SK-N-SH (cell line): ENCODE measurements at regions not wholly inside any gene's neighbourhood (a gene's known extent, or its start where the extent isn't known, plus 50 kb on each side); places are given as distances from the start of the nearest gene placed in this dataset.

Experiments
- CTCF ChIA-PET: fragments of 300-600, 350-600 bp; formaldehyde crosslinking; extraction: SDS; loops from one replicate; lab custom pipeline; 2021; lab: Yijun Ruan, JAX
- POLR2A ChIA-PET: fragments of 350-600 bp; sonication (Branson Sonifier 250); formaldehyde crosslinking; extraction: SDS; loops from one replicate; lab custom pipeline; 2020; ENCODE audit warnings: antibody characterized with exemption, inconsistent platforms; lab: Yijun Ruan, JAX
- DNase-seq: peaks from one replicate; pipeline ENCODE4 v3.0.0; 2012
- H2AFZ ChIP-seq: fragments of 200-600 bp; sonication (generic); 2 replicates; pipeline ENCODE4 v1.8.1; 2016; ENCODE audit warnings: antibody characterized with exemption, mild to moderate bottlenecking, low read depth
- H3F3A ChIP-seq: fragments of 200-600 bp; sonication (generic); replicated peaks from 2 replicates; pipeline ENCODE3; 2016; ENCODE audit warnings: antibody characterized with exemption, mild to moderate bottlenecking; ENCODE audit not compliant: insufficient read depth
- H3K27ac ChIP-seq, 2 experiments: fragments of 200-500 bp in 1 of 2; fragments of 200-600 bp in 1 of 2; sonication (Bioruptor generic) in 1 of 2; sonication (generic), shearing (Covaris generic) in 1 of 2; 2 replicates each; pipeline versions ENCODE4 v1.5.1 to v1.6.1; 2014 to 2016; ENCODE audit warnings: low read depth in 2 of 2, inconsistent platforms in 1 of 2, low read length in 1 of 2, mild to moderate bottlenecking in 1 of 2, mixed read lengths in 1 of 2
- H3K27me3 ChIP-seq: fragments of 200-600 bp; sonication (generic), shearing (Covaris generic); 2 replicates; pipeline ENCODE4 v1.6.1; 2016; ENCODE audit warnings: mixed run types; ENCODE audit not compliant: insufficient read depth
- H3K36me3 ChIP-seq, 2 experiments: fragments of 200-500 bp in 1 of 2; fragments of 200-600 bp in 1 of 2; sonication (Bioruptor generic) in 1 of 2; sonication (generic) in 1 of 2; replicated peaks in 1 of 2; 2 replicates each; pipeline versions ENCODE3 to v1.5.1; 2014 to 2016; ENCODE audit warnings: low read length in 1 of 2, mild to moderate bottlenecking in 1 of 2; ENCODE audit not compliant: insufficient read depth in 2 of 2, control insufficient read depth in 1 of 2
- H3K4me1 ChIP-seq, 2 experiments: fragments of 200-500 bp in 1 of 2; fragments of 200-600 bp in 1 of 2; sonication (Bioruptor generic) in 1 of 2; sonication (generic), shearing (Covaris generic) in 1 of 2; 2 replicates each; pipeline versions ENCODE4 v1.5.1 to v1.6.1; 2014 to 2016; ENCODE audit warnings: low read depth in 1 of 2, low read length in 1 of 2, mixed run types in 1 of 2; ENCODE audit not compliant: insufficient read depth in 2 of 2, control insufficient read depth in 1 of 2
- H3K4me2 ChIP-seq: fragments of 200-600 bp; sonication (generic), shearing (Covaris generic); 2 replicates; pipeline ENCODE4 v1.6.1; 2017; ENCODE audit warnings: mixed run types
- H3K4me3 ChIP-seq, 2 experiments: fragments of 200-500 bp in 1 of 2; fragments of 200-600 bp in 1 of 2; sonication (Bioruptor generic) in 1 of 2; sonication (generic), shearing (Covaris generic) in 1 of 2; 2 replicates each; pipeline versions ENCODE4 v1.5.1 to v1.8.1; 2014 to 2016; ENCODE audit warnings: low read depth in 2 of 2, inconsistent platforms in 1 of 2, low read length in 1 of 2, mild to moderate bottlenecking in 1 of 2, mixed read lengths in 1 of 2, moderate library complexity in 1 of 2
- H3K79me2 ChIP-seq: fragments of 200-600 bp; sonication (generic); 2 replicates; pipeline ENCODE4 v1.8.1; 2017; ENCODE audit warnings: mild to moderate bottlenecking; ENCODE audit not compliant: insufficient read depth
- H3K9ac ChIP-seq: fragments of 200-600 bp; sonication (generic); 2 replicates; pipeline ENCODE4 v1.6.1; 2017; ENCODE audit warnings: mixed run types
- H3K9me2 ChIP-seq: fragments of 200-600 bp; sonication (generic); 2 replicates; pipeline ENCODE4 v1.6.1; 2017; ENCODE audit warnings: mixed run types
- H3K9me3 ChIP-seq: fragments of 200-600 bp; sonication (generic); 2 replicates; pipeline ENCODE4 v1.6.1; 2017; ENCODE audit warnings: mixed run types, mild to moderate bottlenecking, moderate library complexity
- H4K20me1 ChIP-seq: fragments of 200-600 bp; sonication (generic); 2 replicates; pipeline ENCODE4 v1.6.1; 2017; ENCODE audit warnings: mild to moderate bottlenecking, mixed run types; ENCODE audit not compliant: insufficient read depth
- CHD2 ChIP-seq: fragments of 150-350 bp; IDR thresholded peaks from 2 replicates; pipeline ENCODE4 v1.6.1; 2018; ENCODE audit warnings: low read length; ENCODE audit not compliant: partially characterized antibody
- EZH2phosphoT487 ChIP-seq: fragments of 200-600 bp; sonication (generic); IDR thresholded peaks from 2 replicates; pipeline ENCODE4 v1.6.1; 2017; ENCODE audit warnings: low read depth, mixed run types, mild to moderate bottlenecking, antibody characterized with exemption, moderate library complexity, borderline replicate concordance
- GABPA ChIP-seq: IDR thresholded peaks from 2 replicates; pipeline ENCODE4 v1.4.0; 2012; ENCODE audit warnings: low read depth, mild to moderate bottlenecking
- NFIC ChIP-seq: IDR thresholded peaks from 2 replicates; pipeline ENCODE4 v1.4.0; 2012; ENCODE audit warnings: borderline replicate concordance
- PBX3 ChIP-seq: IDR thresholded peaks from 2 replicates; pipeline ENCODE4; 2012
- RAD21 ChIP-seq: IDR thresholded peaks from 2 replicates; pipeline ENCODE4 v1.6.1; 2012; ENCODE audit warnings: mild to moderate bottlenecking, low read length
- RCOR1 ChIP-seq: fragments of 150-350 bp; IDR thresholded peaks from 2 replicates; pipeline ENCODE4 v1.6.1; 2017; ENCODE audit warnings: antibody characterized with exemption, low read length
- TCF12 ChIP-seq: IDR thresholded peaks from 2 replicates; pipeline ENCODE4 v1.4.0; 2012
- TEAD4 ChIP-seq: IDR thresholded peaks from 2 replicates; pipeline ENCODE4 v1.4.0; 2012; ENCODE audit warnings: mild to moderate bottlenecking, borderline replicate concordance; ENCODE audit not compliant: insufficient read depth
- YY1 ChIP-seq: IDR thresholded peaks from 2 replicates; pipeline ENCODE4 v1.4.0; 2012; ENCODE audit warnings: low read depth, mild to moderate bottlenecking
- WGBS: methylation state at CpG from one replicate; pipeline ENCODE4 v1.1.6; 2017; ENCODE audit warnings: low lambda C conversion rate; 5-methylcytosine and 5-hydroxymethylcytosine counted together
- TF ChIP-seq, protein P1 (sequence below): IDR thresholded peaks from 2 replicates; pipeline ENCODE4 v1.6.1; 2012; ENCODE audit warnings: mild to moderate bottlenecking, low read depth, low read length, moderate library complexity
- TF ChIP-seq, protein P2 (sequence below): fragments of 150-350 bp; IDR thresholded peaks from 2 replicates; pipeline ENCODE4 v1.6.1; 2016; ENCODE audit warnings: mild to moderate bottlenecking, low read depth, low read length
- TF ChIP-seq, protein P3 (sequence below): fragments of 200-600 bp; sonication (generic); IDR thresholded peaks from 2 replicates; pipeline ENCODE4 v1.6.1; 2017; ENCODE audit warnings: antibody characterized with exemption, mild to moderate bottlenecking, moderate library complexity

GRCh38 chr13:73850104-73850873, 283.9 kb downstream of the KLF12 start:
- WGBS: 43% methylated on average over 5 of the region's 5 CpGs
- Histone ChIP-seq H3K4me2 (no peak overlapping the region), H3K9ac (no peak overlapping the region), H3K9me2 (no peaks in the 10 kb centered on the region), H4K20me1 (no peaks in the 10 kb centered on the region), H3K9me3 (no peaks in the 10 kb centered on the region), H3K36me3 (peaks cover 3 to 7% of the 10 kb centered on the region in 2 experiments), H2AFZ (no peak overlapping the region), H3K27me3 (no peaks in the 10 kb centered on the region), H3F3A (no peaks in the 10 kb centered on the region), H3K4me3 (no peak overlapping the region), H3K27ac (peak overlapping the region in 1 of 2 experiments; percentile 36; a peak in 2 of 4 replicates), H3K79me2 (0 out of 2 replicates have a peak, but pooled peaks cover 3% of the 10 kb centered on the region), H3K4me1 (peaks cover 4 to 13% of the 10 kb centered on the region in 2 experiments; a peak in 3 of 4 replicates)
- CTCF ChIA-PET: interaction anchor here (0.9 to 2.0 kb wide), 3 partner anchors 13 to 1369 kb away, joined by 3 to 8 read pairs (median 3); no protein-coding TSS in a partner anchor
- TF ChIP-seq TCF12: no peak
- no peak for TF ChIP-seq TEAD4
- no peak for TF ChIP-seq RAD21
- TF ChIP-seq, protein P1, sequence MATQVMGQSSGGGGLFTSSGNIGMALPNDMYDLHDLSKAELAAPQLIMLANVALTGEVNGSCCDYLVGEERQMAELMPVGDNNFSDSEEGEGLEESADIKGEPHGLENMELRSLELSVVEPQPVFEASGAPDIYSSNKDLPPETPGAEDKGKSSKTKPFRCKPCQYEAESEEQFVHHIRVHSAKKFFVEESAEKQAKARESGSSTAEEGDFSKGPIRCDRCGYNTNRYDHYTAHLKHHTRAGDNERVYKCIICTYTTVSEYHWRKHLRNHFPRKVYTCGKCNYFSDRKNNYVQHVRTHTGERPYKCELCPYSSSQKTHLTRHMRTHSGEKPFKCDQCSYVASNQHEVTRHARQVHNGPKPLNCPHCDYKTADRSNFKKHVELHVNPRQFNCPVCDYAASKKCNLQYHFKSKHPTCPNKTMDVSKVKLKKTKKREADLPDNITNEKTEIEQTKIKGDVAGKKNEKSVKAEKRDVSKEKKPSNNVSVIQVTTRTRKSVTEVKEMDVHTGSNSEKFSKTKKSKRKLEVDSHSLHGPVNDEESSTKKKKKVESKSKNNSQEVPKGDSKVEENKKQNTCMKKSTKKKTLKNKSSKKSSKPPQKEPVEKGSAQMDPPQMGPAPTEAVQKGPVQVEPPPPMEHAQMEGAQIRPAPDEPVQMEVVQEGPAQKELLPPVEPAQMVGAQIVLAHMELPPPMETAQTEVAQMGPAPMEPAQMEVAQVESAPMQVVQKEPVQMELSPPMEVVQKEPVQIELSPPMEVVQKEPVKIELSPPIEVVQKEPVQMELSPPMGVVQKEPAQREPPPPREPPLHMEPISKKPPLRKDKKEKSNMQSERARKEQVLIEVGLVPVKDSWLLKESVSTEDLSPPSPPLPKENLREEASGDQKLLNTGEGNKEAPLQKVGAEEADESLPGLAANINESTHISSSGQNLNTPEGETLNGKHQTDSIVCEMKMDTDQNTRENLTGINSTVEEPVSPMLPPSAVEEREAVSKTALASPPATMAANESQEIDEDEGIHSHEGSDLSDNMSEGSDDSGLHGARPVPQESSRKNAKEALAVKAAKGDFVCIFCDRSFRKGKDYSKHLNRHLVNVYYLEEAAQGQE: no peak
- TF ChIP-seq, protein P2, sequence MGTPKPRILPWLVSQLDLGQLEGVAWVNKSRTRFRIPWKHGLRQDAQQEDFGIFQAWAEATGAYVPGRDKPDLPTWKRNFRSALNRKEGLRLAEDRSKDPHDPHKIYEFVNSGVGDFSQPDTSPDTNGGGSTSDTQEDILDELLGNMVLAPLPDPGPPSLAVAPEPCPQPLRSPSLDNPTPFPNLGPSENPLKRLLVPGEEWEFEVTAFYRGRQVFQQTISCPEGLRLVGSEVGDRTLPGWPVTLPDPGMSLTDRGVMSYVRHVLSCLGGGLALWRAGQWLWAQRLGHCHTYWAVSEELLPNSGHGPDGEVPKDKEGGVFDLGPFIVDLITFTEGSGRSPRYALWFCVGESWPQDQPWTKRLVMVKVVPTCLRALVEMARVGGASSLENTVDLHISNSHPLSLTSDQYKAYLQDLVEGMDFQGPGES: no peak
- no peak for TF ChIP-seq PBX3
- TF ChIP-seq NFIC: no peak
- TF ChIP-seq YY1: no peak
- no peak for TF ChIP-seq CHD2
- TF ChIP-seq, protein P3, sequence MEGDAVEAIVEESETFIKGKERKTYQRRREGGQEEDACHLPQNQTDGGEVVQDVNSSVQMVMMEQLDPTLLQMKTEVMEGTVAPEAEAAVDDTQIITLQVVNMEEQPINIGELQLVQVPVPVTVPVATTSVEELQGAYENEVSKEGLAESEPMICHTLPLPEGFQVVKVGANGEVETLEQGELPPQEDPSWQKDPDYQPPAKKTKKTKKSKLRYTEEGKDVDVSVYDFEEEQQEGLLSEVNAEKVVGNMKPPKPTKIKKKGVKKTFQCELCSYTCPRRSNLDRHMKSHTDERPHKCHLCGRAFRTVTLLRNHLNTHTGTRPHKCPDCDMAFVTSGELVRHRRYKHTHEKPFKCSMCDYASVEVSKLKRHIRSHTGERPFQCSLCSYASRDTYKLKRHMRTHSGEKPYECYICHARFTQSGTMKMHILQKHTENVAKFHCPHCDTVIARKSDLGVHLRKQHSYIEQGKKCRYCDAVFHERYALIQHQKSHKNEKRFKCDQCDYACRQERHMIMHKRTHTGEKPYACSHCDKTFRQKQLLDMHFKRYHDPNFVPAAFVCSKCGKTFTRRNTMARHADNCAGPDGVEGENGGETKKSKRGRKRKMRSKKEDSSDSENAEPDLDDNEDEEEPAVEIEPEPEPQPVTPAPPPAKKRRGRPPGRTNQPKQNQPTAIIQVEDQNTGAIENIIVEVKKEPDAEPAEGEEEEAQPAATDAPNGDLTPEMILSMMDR: no peak
- no peak for TF ChIP-seq RCOR1
- no peak for TF ChIP-seq GABPA
- no peak for TF ChIP-seq EZH2phosphoT487
- POLR2A ChIA-PET: interaction anchor here (0.6 kb wide), 1 partner anchor 283 kb away, joined by 4 read pairs; no protein-coding TSS in a partner anchor
- no peak for DNase-seq
